H1 (cell line): ENCODE measurements at regions not wholly inside any gene's neighbourhood (a gene's known extent, or its start where the extent isn't known, plus 50 kb on each side); places are given as distances from the start of the nearest gene placed in this dataset.

Experiments
- CEBPB ChIP-seq: IDR thresholded peaks from 2 replicates; pipeline ENCODE4 v1.6.1; 2012; ENCODE audit warnings: low read depth, low read length
- CTCF ChIP-seq, 3 experiments: IDR thresholded peaks; 1 replicate in 2 of 3; 2 replicates in 1 of 3; pipeline versions ENCODE4 v1.5.1 to v1.6.1; 2011; ENCODE audit warnings: low read length in 3 of 3, mild to moderate bottlenecking in 3 of 3, inconsistent platforms in 2 of 3, low read depth in 1 of 3, moderate library complexity in 1 of 3; ENCODE audit not compliant: insufficient read depth in 1 of 3; ENCODE audit errors: control extremely low read depth in 1 of 3
- EP300 ChIP-seq, 2 experiments: IDR thresholded peaks; 1 replicate in 1 of 2; 2 replicates in 1 of 2; pipeline ENCODE4 v1.6.1; 2011 to 2012; ENCODE audit warnings: low read depth in 2 of 2, low read length in 2 of 2, mild to moderate bottlenecking in 2 of 2, borderline replicate concordance in 1 of 2, inconsistent platforms in 1 of 2, moderate library complexity in 1 of 2
- EZH2 ChIP-seq: fragments of 200-600 bp; sonication (generic); IDR thresholded peaks from 2 replicates; pipeline ENCODE4 v1.7.1; 2012; ENCODE audit warnings: low read depth, mild to moderate bottlenecking, moderate library complexity, low read length, inconsistent platforms; ENCODE audit not compliant: severe bottlenecking
- HDAC6 ChIP-seq: IDR thresholded peaks from one replicate; pipeline ENCODE4 v1.7.1; 2012; ENCODE audit warnings: low read depth, mild to moderate bottlenecking, inconsistent platforms, low read length, moderate library complexity
- RAD21 ChIP-seq, 2 experiments: IDR thresholded peaks in 1 of 2; conservative IDR thresholded peaks in 1 of 2; 2 replicates each; pipeline ENCODE4 v1.6.1; 2011; ENCODE audit warnings: low read depth in 2 of 2, low read length in 2 of 2, improper control_type of control experiment in 1 of 2, inconsistent platforms in 1 of 2, mild to moderate bottlenecking in 1 of 2, moderate library complexity in 1 of 2
- SIRT6 ChIP-seq: IDR thresholded peaks from one replicate; pipeline ENCODE4 v1.7.1; 2012; ENCODE audit warnings: low read length, inconsistent platforms
- SP1 ChIP-seq: IDR thresholded peaks from 2 replicates; pipeline ENCODE4 v1.6.1; 2011; ENCODE audit warnings: low read depth, low read length

- TF ChIP-seq CTCF (IDR thresholded peaks at IDR 0.05; ENCODE audit: control extremely low read depth in 1 of 3, insufficient read depth in 1 of 3, low read depth in 1 of 3, low read length in 3 of 3) (no peak), EZH2 (no peak), HDAC6 (no peak), EP300 (IDR thresholded peaks at IDR 0.05; ENCODE audit: borderline replicate concordance in 1 of 2, low read depth in 2 of 2, low read length in 2 of 2) (no peak), SIRT6 (no peak), SP1 (no peak), RAD21 (IDR thresholded peaks at IDR 0.05 in 1 of 2, conservative IDR thresholded peaks at IDR 0.05 in 1 of 2; ENCODE audit: low read depth in 2 of 2, low read length in 2 of 2) (no peak), CEBPB (no peak)
Measured at GRCh38 chr5:93151121-93151520, 429.9 kb downstream of the NR2F1-AS1 start.
